Activated CD8-positive, alpha-beta T cell treated with anti-CD3 and anti-CD28 coated beads for 36 hours (primary cell): ENCODE measurements at regions not wholly inside any gene's neighbourhood (a gene's known extent, or its start where the extent isn't known, plus 50 kb on each side); places are given as distances from the start of the nearest gene placed in this dataset.

Experiments
- ATAC-seq: fragments of 200-7000 bp; cut with Tn5 transposase; one replicate; pipeline ENCODE4 v1.10.0; 2021; ENCODE audit warnings: mild to moderate bottlenecking, moderate library complexity
- CTCF ChIA-PET: fragments of 350-600 bp; sonication (Branson Sonifier 250); formaldehyde crosslinking; loops from one replicate; lab custom pipeline; 2021; ENCODE audit warnings: antibody characterized with exemption; lab: Charles Lee
- POLR2A ChIA-PET: fragments of 350-600 bp; sonication (Branson Sonifier 250); formaldehyde crosslinking; loops from one replicate; lab custom pipeline; 2021; ENCODE audit warnings: antibody characterized with exemption; lab: Charles Lee
- DNase-seq: peaks from one replicate; pipeline ENCODE4 v3.0.0-alpha.2; 2020
- H3K27ac Mint-ChIP-seq: one replicate; pipeline ENCODE4 v1.8.0; 2021; ENCODE audit warnings: mild to moderate bottlenecking, mixed read lengths
- H3K27me3 Mint-ChIP-seq: one replicate; pipeline ENCODE4 v1.8.0; 2021; ENCODE audit warnings: mixed read lengths
- H3K36me3 Mint-ChIP-seq: one replicate; pipeline ENCODE4 v1.8.0; 2021; ENCODE audit warnings: low read depth, mixed read lengths
- H3K4me1 Mint-ChIP-seq: one replicate; pipeline ENCODE4 v1.8.0; 2021; ENCODE audit warnings: low read depth, mixed read lengths
- H3K4me3 Mint-ChIP-seq: one replicate; pipeline ENCODE4 v1.8.0; 2021; ENCODE audit warnings: mild to moderate bottlenecking, moderate library complexity, mixed read lengths
- H3K9me3 Mint-ChIP-seq: one replicate; pipeline ENCODE4 v1.8.0; 2021; ENCODE audit warnings: mixed read lengths
- intact Hi-C: fragments of 100-400 bp; cut with micrococcal nuclease; formaldehyde crosslinking; loops from one replicate; pipeline ENCODE4 v1.10.0; 2022
- TF ChIP-seq, protein P1 (sequence below): fragments of 200-600 bp; IDR thresholded peaks from one replicate; pipeline ENCODE4 v1.8.0; 2022; ENCODE audit warnings: antibody characterized with exemption, mild to moderate bottlenecking

DNA sequence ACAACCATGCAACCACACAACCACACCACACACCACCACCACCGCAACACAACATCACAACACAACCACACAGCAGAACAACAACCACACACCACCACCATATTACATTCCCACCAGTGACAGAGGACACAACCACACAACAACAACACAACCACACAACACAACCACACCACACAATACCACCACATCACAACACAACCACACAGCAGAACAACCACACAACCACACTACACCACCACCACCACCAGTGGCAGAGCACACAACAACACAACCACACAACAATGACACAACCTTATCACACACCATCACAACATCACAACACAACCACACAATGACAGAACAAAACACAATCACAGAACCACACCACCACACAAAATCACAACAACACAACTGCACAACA lies 313.0 kb upstream of the MYT1L start:
- TF ChIP-seq, protein P1, sequence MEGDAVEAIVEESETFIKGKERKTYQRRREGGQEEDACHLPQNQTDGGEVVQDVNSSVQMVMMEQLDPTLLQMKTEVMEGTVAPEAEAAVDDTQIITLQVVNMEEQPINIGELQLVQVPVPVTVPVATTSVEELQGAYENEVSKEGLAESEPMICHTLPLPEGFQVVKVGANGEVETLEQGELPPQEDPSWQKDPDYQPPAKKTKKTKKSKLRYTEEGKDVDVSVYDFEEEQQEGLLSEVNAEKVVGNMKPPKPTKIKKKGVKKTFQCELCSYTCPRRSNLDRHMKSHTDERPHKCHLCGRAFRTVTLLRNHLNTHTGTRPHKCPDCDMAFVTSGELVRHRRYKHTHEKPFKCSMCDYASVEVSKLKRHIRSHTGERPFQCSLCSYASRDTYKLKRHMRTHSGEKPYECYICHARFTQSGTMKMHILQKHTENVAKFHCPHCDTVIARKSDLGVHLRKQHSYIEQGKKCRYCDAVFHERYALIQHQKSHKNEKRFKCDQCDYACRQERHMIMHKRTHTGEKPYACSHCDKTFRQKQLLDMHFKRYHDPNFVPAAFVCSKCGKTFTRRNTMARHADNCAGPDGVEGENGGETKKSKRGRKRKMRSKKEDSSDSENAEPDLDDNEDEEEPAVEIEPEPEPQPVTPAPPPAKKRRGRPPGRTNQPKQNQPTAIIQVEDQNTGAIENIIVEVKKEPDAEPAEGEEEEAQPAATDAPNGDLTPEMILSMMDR: no peak
- ChIA-PET CTCF (no interaction called here), POLR2A (no interaction called here)
- DNase-seq (no peak), ATAC-seq (no peak)
- Mint-ChIP-seq H3K9me3 (peaks cover 3% of the 10 kb centered on the region), H3K27me3 (no peaks in the 10 kb centered on the region), H3K27ac (peak overlapping the region; percentile 3), H3K4me1 (peaks cover 36% of the 10 kb centered on the region), H3K36me3 (no peaks in the 10 kb centered on the region), H3K4me3 (no peak overlapping the region)
- intact Hi-C loops: no loop called here

DNA sequence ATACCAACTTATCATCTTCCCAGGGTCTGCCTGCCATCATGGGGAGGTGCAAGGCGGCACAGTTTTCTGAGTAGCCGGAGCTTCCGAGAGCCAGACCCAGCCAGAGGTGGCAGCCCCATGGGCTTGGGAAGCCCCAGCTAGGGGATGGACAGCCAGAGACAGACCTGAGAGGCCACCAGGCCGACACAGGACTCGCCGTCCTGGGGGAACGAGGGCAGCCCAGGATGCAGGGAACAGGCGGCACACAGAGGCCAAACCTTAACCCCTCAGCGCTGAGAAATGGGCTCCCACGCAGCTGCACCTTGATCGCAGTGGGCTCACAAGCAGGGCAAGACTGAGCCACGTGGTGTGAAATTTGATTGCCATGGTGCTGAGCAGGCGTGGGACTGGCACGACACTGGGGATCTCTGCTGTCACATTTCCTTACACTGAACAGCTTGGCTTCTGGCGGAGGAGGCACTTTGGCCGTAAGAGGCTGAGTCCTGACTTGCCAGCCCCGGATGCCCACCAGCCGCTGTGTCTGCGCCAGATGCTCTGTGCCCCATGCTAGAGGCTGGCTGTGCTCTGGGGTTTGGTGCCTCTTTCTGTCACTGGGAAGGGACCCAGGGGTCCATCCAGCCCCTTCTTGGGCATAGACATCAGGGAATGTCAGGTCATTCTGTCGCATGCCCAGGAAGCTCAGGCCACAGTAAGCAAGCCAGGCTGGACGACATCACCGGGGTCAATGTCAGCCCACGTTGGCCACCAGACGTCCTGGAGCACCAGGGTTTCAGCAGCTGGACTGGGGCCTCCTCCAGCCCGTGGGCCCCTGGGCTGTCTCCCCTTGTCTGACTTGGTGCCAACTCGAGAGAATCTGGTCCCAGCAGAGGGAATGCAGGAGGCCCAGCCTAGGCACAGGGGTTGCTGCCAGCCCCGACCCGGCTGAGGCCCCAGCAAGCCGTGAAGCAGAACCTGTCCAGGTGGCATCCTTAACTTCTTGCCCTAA lies 312.1 kb upstream of the MYT1L start:
- intact Hi-C loops: no loop called here
- H3K36me3 Mint-ChIP-seq: no peaks in the 10 kb centered on the region
- ChIA-PET CTCF (no interaction called here), POLR2A (no interaction called here)
- no peak overlapping the region for H3K4me3 Mint-ChIP-seq
- no peak overlapping the region for H3K27ac Mint-ChIP-seq
- peaks cover 3% of the 10 kb centered on the region for H3K9me3 Mint-ChIP-seq
- DNase-seq: no peak
- peaks cover 36% of the 10 kb centered on the region for H3K4me1 Mint-ChIP-seq
- no peak for ATAC-seq
- TF ChIP-seq, protein P1: no peak
- no peaks in the 10 kb centered on the region for H3K27me3 Mint-ChIP-seq

DNA sequence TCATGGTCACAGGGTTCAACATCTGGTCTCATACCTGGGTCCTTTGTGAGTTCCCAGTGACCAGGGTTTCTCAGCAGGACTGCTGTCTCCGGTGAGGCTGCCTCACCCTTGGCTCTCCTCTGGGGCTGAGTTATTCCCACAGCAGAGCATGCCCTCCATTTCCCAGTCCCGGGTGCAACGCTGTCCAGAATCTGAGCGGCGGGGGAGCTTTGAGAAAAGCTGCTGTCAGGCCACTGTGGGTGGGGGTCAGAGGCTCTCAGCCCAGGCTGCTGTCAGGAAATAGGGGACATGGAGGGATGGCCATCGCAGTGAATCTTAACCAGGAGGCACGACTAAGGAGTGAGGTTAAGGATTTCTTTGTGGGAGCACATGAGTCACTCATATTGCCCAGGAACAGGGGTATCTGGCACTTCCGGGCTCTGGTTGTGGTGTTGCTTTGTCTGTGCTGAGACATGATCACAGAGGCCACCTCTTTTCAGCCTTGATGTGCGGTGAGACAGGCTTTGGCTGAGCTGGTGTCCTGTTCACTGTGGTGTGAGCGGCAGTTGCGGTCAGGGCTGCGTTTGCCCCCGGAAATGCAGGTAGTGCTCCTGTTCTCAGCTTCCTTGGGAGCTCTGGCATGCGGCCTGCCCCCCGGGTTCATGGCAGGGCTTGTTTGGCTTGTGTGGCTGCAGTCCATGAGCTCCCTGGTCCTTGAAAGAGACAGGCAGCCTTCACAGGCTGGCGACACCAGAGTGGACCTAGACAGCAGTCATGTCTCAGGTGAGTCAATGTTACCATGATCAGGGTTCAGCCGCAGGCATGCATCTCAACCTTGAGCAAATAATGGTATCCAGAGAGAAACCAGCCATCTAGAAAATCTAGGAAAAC lies 310.7 kb upstream of the MYT1L start:
- intact Hi-C loops: no loop called here
- no peaks in the 10 kb centered on the region for H3K27me3 Mint-ChIP-seq
- POLR2A ChIA-PET: no interaction called here
- no peak for DNase-seq
- CTCF ChIA-PET: no interaction called here
- TF ChIP-seq, protein P1: no peak
- H3K4me1 Mint-ChIP-seq: peaks cover 21% of the 10 kb centered on the region
- H3K9me3 Mint-ChIP-seq: peaks cover 2% of the 10 kb centered on the region
- H3K27ac Mint-ChIP-seq: no peak overlapping the region
- H3K4me3 Mint-ChIP-seq: no peak overlapping the region
- no peaks in the 10 kb centered on the region for H3K36me3 Mint-ChIP-seq
- ATAC-seq: no peak

DNA sequence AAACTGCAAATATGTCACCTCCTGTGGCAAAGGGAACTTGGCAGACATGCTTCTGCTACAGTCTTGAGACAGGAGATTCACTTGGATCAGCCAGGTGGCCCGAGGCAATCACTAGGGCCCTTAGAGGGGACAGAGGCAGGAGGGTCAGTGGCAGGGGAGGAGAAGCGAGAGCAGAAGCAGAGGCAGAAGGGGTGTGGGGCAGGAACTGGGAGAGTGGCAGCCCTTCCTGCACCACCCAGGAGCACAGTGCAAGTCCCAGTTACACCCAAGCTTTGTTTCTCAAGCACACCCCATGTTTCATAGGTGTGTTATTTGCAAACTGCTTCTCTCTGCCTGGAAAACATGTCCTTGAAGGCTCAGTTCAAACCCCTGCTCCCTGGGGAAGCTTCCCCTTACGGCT lies 309.7 kb upstream of the MYT1L start:
- TF ChIP-seq, protein P1: no peak
- ATAC-seq (no peak), DNase-seq (no peak)
- CTCF ChIA-PET: no interaction called here
- peaks cover 2% of the 10 kb centered on the region for H3K9me3 Mint-ChIP-seq
- POLR2A ChIA-PET: no interaction called here
- intact Hi-C loops: no loop called here
- no peak overlapping the region for H3K27ac Mint-ChIP-seq
- no peaks in the 10 kb centered on the region for H3K27me3 Mint-ChIP-seq
- H3K36me3 Mint-ChIP-seq: no peaks in the 10 kb centered on the region
- no peak overlapping the region for H3K4me3 Mint-ChIP-seq
- H3K4me1 Mint-ChIP-seq: peaks cover 14% of the 10 kb centered on the region
